ENCODE measurements at regions not wholly inside any gene's neighbourhood (a gene's known extent, or its start where the extent isn't known, plus 50 kb on each side); places are given as distances from the start of the nearest gene placed in this dataset.

- TF ChIP-seq CTCF (IDR thresholded peaks at IDR 0.05) = no peak
- TF ChIP-seq POLR2A (IDR thresholded peaks at IDR 0.05) = no peak
Measured at GRCh38 chr14:46596236-46596635, 55.3 kb downstream of the RPL10L start.
